GM23338 (cell line): ENCODE measurements at regions not wholly inside any gene's neighbourhood (a gene's known extent, or its start where the extent isn't known, plus 50 kb on each side); places are given as distances from the start of the nearest gene placed in this dataset.

ENCODE experiments used
- ATAC-seq: fragments of 200-7000 bp; cut with Tn5 transposase; 3 replicates; pipeline ENCODE4 v1.9.1; 2020
- DNase-seq: peaks from one replicate; pipeline ENCODE4 v3.0.0-alpha.2; 2015; ENCODE audit warnings: low spot score
- H2AFZ ChIP-seq: fragments of 200-600 bp; sonication (generic); 2 replicates; pipeline ENCODE4 v1.8.0; 2016; ENCODE audit warnings: antibody characterized with exemption, mild to moderate bottlenecking, moderate library complexity
- H3F3A ChIP-seq: fragments of 200-600 bp; sonication (generic); replicated peaks from 2 replicates; pipeline ENCODE4 v1.8.0; 2017; ENCODE audit warnings: antibody characterized with exemption, mixed run types, low read depth
- H3K27ac ChIP-seq: fragments of 200-600 bp; sonication (generic); 2 replicates; pipeline ENCODE4 v1.6.1; 2016; ENCODE audit warnings: low read depth
- H3K27me3 ChIP-seq: fragments of 200-600 bp; sonication (generic); 2 replicates; pipeline ENCODE4 v1.8.0; 2016; ENCODE audit warnings: mild to moderate bottlenecking, mixed run types, moderate library complexity; ENCODE audit not compliant: insufficient read depth
- H3K36me3 ChIP-seq: fragments of 200-600 bp; sonication (generic); 2 replicates; pipeline ENCODE4 v1.8.0; 2016; ENCODE audit warnings: mild to moderate bottlenecking; ENCODE audit not compliant: insufficient read depth
- H3K4me1 ChIP-seq: fragments of 200-600 bp; sonication (generic); 2 replicates; pipeline ENCODE4 v1.8.0; 2016; ENCODE audit warnings: mild to moderate bottlenecking, moderate library complexity; ENCODE audit not compliant: insufficient read depth
- H3K4me2 ChIP-seq: fragments of 200-600 bp; sonication (generic); 2 replicates; pipeline ENCODE4 v1.7.1; 2017; ENCODE audit warnings: mixed run types
- H3K4me3 ChIP-seq: fragments of 200-600 bp; sonication (generic); 2 replicates; pipeline ENCODE4 v1.6.1; 2016; ENCODE audit warnings: mixed run types
- H3K79me2 ChIP-seq: fragments of 200-600 bp; sonication (generic); replicated peaks from 2 replicates; pipeline ENCODE4 v1.8.0; 2017; ENCODE audit warnings: mild to moderate bottlenecking; ENCODE audit not compliant: insufficient read depth
- H3K9me2 ChIP-seq: fragments of 200-600 bp; sonication (generic); 2 replicates; pipeline ENCODE4 v1.8.0; 2017; ENCODE audit not compliant: insufficient read depth
- H4K20me1 ChIP-seq: fragments of 200-600 bp; sonication (generic); replicated peaks from 2 replicates; pipeline ENCODE4 v1.8.0; 2017; ENCODE audit warnings: mild to moderate bottlenecking; ENCODE audit not compliant: insufficient read depth
- H3K27ac Mint-ChIP-seq: 2 replicates; pipeline ENCODE4 v1.8.0; 2020; ENCODE audit warnings: inconsistent platforms, mild to moderate bottlenecking, moderate library complexity, mixed read lengths
- H3K27me3 Mint-ChIP-seq: 3 replicates; pipeline ENCODE4 v1.8.0; 2022; ENCODE audit warnings: low read depth, mild to moderate bottlenecking, moderate library complexity, mixed read lengths, inconsistent platforms; ENCODE audit not compliant: insufficient read depth, poor library complexity
- H3K36me3 Mint-ChIP-seq: 3 replicates; pipeline ENCODE4 v1.8.0; 2021; ENCODE audit warnings: low read depth, mild to moderate bottlenecking, inconsistent platforms, moderate library complexity, mixed read lengths
- H3K4me1 Mint-ChIP-seq: 3 replicates; pipeline ENCODE4 v1.8.0; 2020; ENCODE audit warnings: mild to moderate bottlenecking, inconsistent platforms, mixed read lengths
- H3K4me3 Mint-ChIP-seq: 3 replicates; pipeline ENCODE4 v1.8.0; 2021; ENCODE audit warnings: moderate library complexity, mild to moderate bottlenecking, inconsistent platforms, mixed read lengths
- H3K9me3 Mint-ChIP-seq: 3 replicates; pipeline ENCODE4 v1.8.0; 2020; ENCODE audit warnings: moderate library complexity, mild to moderate bottlenecking, inconsistent platforms, mixed read lengths
- CREB1 ChIP-seq: fragments of 250-450 bp; sonication (Bioruptor Pico); IDR thresholded peaks from 2 replicates; pipeline ENCODE4 v1.5.0; 2020; ENCODE audit warnings: low read depth, mild to moderate bottlenecking, moderate library complexity
- EZH2 ChIP-seq: fragments of 200-600 bp; sonication (generic); IDR thresholded peaks from one replicate; pipeline ENCODE4 v1.8.0; 2017; ENCODE audit warnings: antibody characterized with exemption, mild to moderate bottlenecking, low read depth; ENCODE audit not compliant: unreplicated experiment
- EZH2phosphoT487 ChIP-seq: fragments of 200-600 bp; sonication (generic); IDR thresholded peaks from one replicate; pipeline ENCODE4 v1.8.1; 2018; ENCODE audit warnings: antibody characterized with exemption; ENCODE audit not compliant: unreplicated experiment
- JUNB ChIP-seq: IDR thresholded peaks from one replicate; pipeline ENCODE4 v1.6.1; 2016; ENCODE audit warnings: antibody characterized with exemption; ENCODE audit not compliant: unreplicated experiment
- NANOG ChIP-seq: IDR thresholded peaks from 2 replicates; pipeline ENCODE4 v1.6.1; 2016; ENCODE audit warnings: antibody characterized with exemption, borderline replicate concordance
- POLR2AphosphoS5 ChIP-seq: IDR thresholded peaks from 2 replicates; pipeline ENCODE4 v1.6.1; 2016; ENCODE audit warnings: antibody characterized with exemption, low read depth
- REST ChIP-seq: IDR thresholded peaks from one replicate; pipeline ENCODE4 v1.6.1; 2018; ENCODE audit warnings: antibody characterized with exemption; ENCODE audit not compliant: unreplicated experiment
- STAT1 ChIP-seq: IDR thresholded peaks from one replicate; pipeline ENCODE4 v1.6.1; 2016; ENCODE audit warnings: antibody characterized with exemption; ENCODE audit not compliant: unreplicated experiment
- ZNF114 ChIP-seq: fragments of 250-450 bp; sonication (Bioruptor Pico); IDR thresholded peaks from 2 replicates; pipeline ENCODE4 v1.5.0; 2020; ENCODE audit warnings: mild to moderate bottlenecking, moderate library complexity
- ZNF331 ChIP-seq: fragments of 250-450 bp; sonication (Bioruptor Pico); IDR thresholded peaks from 2 replicates; pipeline ENCODE4 v1.5.0; 2020; ENCODE audit warnings: low read depth, mild to moderate bottlenecking, moderate library complexity
- ZNF462 ChIP-seq: fragments of 250-450 bp; sonication (Bioruptor Pico); IDR thresholded peaks from 2 replicates; pipeline ENCODE4 v1.5.0; 2020; ENCODE audit warnings: mild to moderate bottlenecking, moderate library complexity
- TF ChIP-seq, protein P1 (sequence below), 2 experiments: fragments of 200-600 bp in 1 of 2; sonication (generic) in 1 of 2; conservative IDR thresholded peaks; 2 replicates each; pipeline versions ENCODE4 v1.5.1 to v1.6.1; 2016 to 2017; ENCODE audit warnings: antibody characterized with exemption in 2 of 2, low read depth in 2 of 2, mild to moderate bottlenecking in 2 of 2, moderate library complexity in 1 of 2
- TF ChIP-seq, protein P2 (sequence below): IDR thresholded peaks from 2 replicates; pipeline ENCODE4 v1.6.1; 2016; ENCODE audit warnings: antibody characterized with exemption

- Histone ChIP-seq H4K20me1 (no peaks in the 10 kb centered on the region), H3K27ac (no peak overlapping the region), H2AFZ (no peak overlapping the region), H3K4me2 (no peak overlapping the region), H3K36me3 (no peaks in the 10 kb centered on the region), H3K4me3 (no peak overlapping the region), H3K4me1 (peaks cover 3% of the 10 kb centered on the region; the same call in 1 of the 2 replicates), H3K9me2 (peaks cover 4% of the 10 kb centered on the region), H3F3A (no peaks in the 10 kb centered on the region), H3K27me3 (no peaks in the 10 kb centered on the region), H3K79me2 (no peaks in the 10 kb centered on the region)
- TF ChIP-seq EZH2 (no peak), CREB1 (CRISPR knock-in tag) (no peak), POLR2AphosphoS5 (no peak), REST (no peak), JUNB (no peak), ZNF462 (no peak), NANOG (no peak), ZNF331 (CRISPR knock-in tag) (no peak), ZNF114 (CRISPR knock-in tag) (no peak), STAT1 (no peak), EZH2phosphoT487 (no peak)
- TF ChIP-seq, protein P1, sequence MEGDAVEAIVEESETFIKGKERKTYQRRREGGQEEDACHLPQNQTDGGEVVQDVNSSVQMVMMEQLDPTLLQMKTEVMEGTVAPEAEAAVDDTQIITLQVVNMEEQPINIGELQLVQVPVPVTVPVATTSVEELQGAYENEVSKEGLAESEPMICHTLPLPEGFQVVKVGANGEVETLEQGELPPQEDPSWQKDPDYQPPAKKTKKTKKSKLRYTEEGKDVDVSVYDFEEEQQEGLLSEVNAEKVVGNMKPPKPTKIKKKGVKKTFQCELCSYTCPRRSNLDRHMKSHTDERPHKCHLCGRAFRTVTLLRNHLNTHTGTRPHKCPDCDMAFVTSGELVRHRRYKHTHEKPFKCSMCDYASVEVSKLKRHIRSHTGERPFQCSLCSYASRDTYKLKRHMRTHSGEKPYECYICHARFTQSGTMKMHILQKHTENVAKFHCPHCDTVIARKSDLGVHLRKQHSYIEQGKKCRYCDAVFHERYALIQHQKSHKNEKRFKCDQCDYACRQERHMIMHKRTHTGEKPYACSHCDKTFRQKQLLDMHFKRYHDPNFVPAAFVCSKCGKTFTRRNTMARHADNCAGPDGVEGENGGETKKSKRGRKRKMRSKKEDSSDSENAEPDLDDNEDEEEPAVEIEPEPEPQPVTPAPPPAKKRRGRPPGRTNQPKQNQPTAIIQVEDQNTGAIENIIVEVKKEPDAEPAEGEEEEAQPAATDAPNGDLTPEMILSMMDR (conservative IDR thresholded peaks at IDR 0.05; ENCODE audit: low read depth in 2 of 2), result no peak
- TF ChIP-seq, protein P2, sequence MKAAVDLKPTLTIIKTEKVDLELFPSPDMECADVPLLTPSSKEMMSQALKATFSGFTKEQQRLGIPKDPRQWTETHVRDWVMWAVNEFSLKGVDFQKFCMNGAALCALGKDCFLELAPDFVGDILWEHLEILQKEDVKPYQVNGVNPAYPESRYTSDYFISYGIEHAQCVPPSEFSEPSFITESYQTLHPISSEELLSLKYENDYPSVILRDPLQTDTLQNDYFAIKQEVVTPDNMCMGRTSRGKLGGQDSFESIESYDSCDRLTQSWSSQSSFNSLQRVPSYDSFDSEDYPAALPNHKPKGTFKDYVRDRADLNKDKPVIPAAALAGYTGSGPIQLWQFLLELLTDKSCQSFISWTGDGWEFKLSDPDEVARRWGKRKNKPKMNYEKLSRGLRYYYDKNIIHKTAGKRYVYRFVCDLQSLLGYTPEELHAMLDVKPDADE, result no peak
- no peak for ATAC-seq
- H3K27ac Mint-ChIP-seq, result no peak overlapping the region
- H3K36me3 Mint-ChIP-seq, result no peaks in the 10 kb centered on the region; the same call in 2 of the 3 replicates
- DNase-seq, result no peak
- peaks cover 4% of the 10 kb centered on the region; the same call in 2 of the 3 replicates for H3K4me1 Mint-ChIP-seq
- no peaks in the 10 kb centered on the region for H3K9me3 Mint-ChIP-seq
- no peaks in the 10 kb centered on the region for H3K27me3 Mint-ChIP-seq
- H3K4me3 Mint-ChIP-seq, result no peak overlapping the region
Measured at GRCh38 chr2:44829771-44830170, 111.7 kb upstream of the SIX3 start.
